NB4 (cell line): ENCODE measurements at regions not wholly inside any gene's neighbourhood (a gene's known extent, or its start where the extent isn't known, plus 50 kb on each side); places are given as distances from the start of the nearest gene placed in this dataset.
"Not testable (repeated sequence)": the region's sequence is repeated elsewhere in the genome, so short reads cannot be mapped to it uniquely, and the experiment has no call there.

Experiments
- CTCF ChIP-seq: IDR thresholded peaks from one replicate; pipeline ENCODE4 v1.5.1; 2012; ENCODE audit warnings: low read depth, low read length
- MAX ChIP-seq: IDR thresholded peaks from 2 replicates; pipeline ENCODE4 v1.6.1; 2011; ENCODE audit warnings: low read depth, low read length
- MYC ChIP-seq: IDR thresholded peaks from 2 replicates; pipeline ENCODE4 v1.6.1; 2011; ENCODE audit warnings: low read depth, low read length
- POLR2A ChIP-seq: IDR thresholded peaks from 2 replicates; pipeline ENCODE4 v1.6.1; 2011; ENCODE audit warnings: mild to moderate bottlenecking; ENCODE audit not compliant: insufficient read length; ENCODE audit errors: extremely low read depth

GRCh38 chr6:94785081-94785480 is 792.3 kb upstream of the MANEA start:
- not testable (repeated sequence) for TF ChIP-seq CTCF, MYC, POLR2A, MAX
